ENCODE measurements at regions not wholly inside any gene's neighbourhood (a gene's known extent, or its start where the extent isn't known, plus 50 kb on each side); places are given as distances from the start of the nearest gene placed in this dataset.

GRCh38 chr6:1100269-1100668 is 211.6 kb upstream of the FOXQ1 start:
- H3K27me3 ChIP-seq (replicated peaks), result no peaks in the 10 kb centered on the region
- no peaks in the 10 kb centered on the region for H3K36me3 ChIP-seq (replicated peaks)
- no peak overlapping the region for H3K4me3 ChIP-seq (ENCODE audit: low read depth, low read length)
- no peak for DNase-seq
- no peak overlapping the region for H3K27ac ChIP-seq
- TF ChIP-seq CTCF (IDR thresholded peaks at IDR 0.05; ENCODE audit: low read depth, low read length, missing control alignments), result no peak
- in situ Hi-C loops (cut with HindIII; ENCODE audit: low pct_ligation_motif_present, low sequenced_read_pairs), result no loop called here

GRCh38 chr6:1099264-1099663 is 212.6 kb upstream of the FOXQ1 start:
- in situ Hi-C loops (cut with HindIII; ENCODE audit: low pct_ligation_motif_present, low sequenced_read_pairs), result no loop called here
- Histone ChIP-seq H3K27ac (no peak overlapping the region), H3K36me3 (replicated peaks) (no peaks in the 10 kb centered on the region), H3K27me3 (replicated peaks) (no peaks in the 10 kb centered on the region), H3K4me3 (ENCODE audit: low read depth, low read length) (no peak overlapping the region)
- TF ChIP-seq CTCF (IDR thresholded peaks at IDR 0.05; ENCODE audit: low read depth, low read length, missing control alignments), result no peak
- DNase-seq, result no peak

GRCh38 chr6:1096967-1097765 is 214.7 kb upstream of the FOXQ1 start:
- DNase-seq, result no peak
- Histone ChIP-seq H3K27ac (no peak overlapping the region), H3K4me3 (ENCODE audit: low read depth, low read length) (no peak overlapping the region), H3K36me3 (replicated peaks) (no peaks in the 10 kb centered on the region), H3K27me3 (replicated peaks) (no peaks in the 10 kb centered on the region)
- in situ Hi-C loops (cut with HindIII; ENCODE audit: low pct_ligation_motif_present, low sequenced_read_pairs), result no loop called here
- no peak for TF ChIP-seq CTCF (IDR thresholded peaks at IDR 0.05; ENCODE audit: low read depth, low read length, missing control alignments)

- Histone ChIP-seq H3K27me3 (replicated peaks) (no peaks in the 10 kb centered on the region), H3K36me3 (replicated peaks) (no peaks in the 10 kb centered on the region), H3K27ac (no peak overlapping the region), H3K4me3 (ENCODE audit: low read depth, low read length) (no peak overlapping the region)
- in situ Hi-C loops (cut with HindIII; ENCODE audit: low pct_ligation_motif_present, low sequenced_read_pairs), result no loop called here
- no peak for TF ChIP-seq CTCF (IDR thresholded peaks at IDR 0.05; ENCODE audit: low read depth, low read length, missing control alignments)
- DNase-seq, result no peak
Measured at GRCh38 chr6:1094306-1094705, 217.6 kb upstream of the FOXQ1 start.

- H3K36me3 ChIP-seq (replicated peaks), result no peaks in the 10 kb centered on the region
- in situ Hi-C loops (cut with HindIII; ENCODE audit: low pct_ligation_motif_present, low sequenced_read_pairs), result no loop called here
- no peak for TF ChIP-seq CTCF (IDR thresholded peaks at IDR 0.05; ENCODE audit: low read depth, low read length, missing control alignments)
- H3K27ac ChIP-seq, result no peak overlapping the region
- H3K4me3 ChIP-seq (ENCODE audit: low read depth, low read length), result no peak overlapping the region
- no peaks in the 10 kb centered on the region for H3K27me3 ChIP-seq (replicated peaks)
- DNase-seq, result no peak
Measured at GRCh38 chr6:1091900-1092299, 220.0 kb upstream of the FOXQ1 start.

GRCh38 chr6:1089859-1090258 is 222.0 kb upstream of the FOXQ1 start:
- in situ Hi-C loops (cut with HindIII; ENCODE audit: low pct_ligation_motif_present, low sequenced_read_pairs), result no loop called here
- no peak for DNase-seq
- Histone ChIP-seq H3K4me3 (ENCODE audit: low read depth, low read length) (no peak overlapping the region), H3K27me3 (replicated peaks) (no peaks in the 10 kb centered on the region), H3K27ac (no peak overlapping the region), H3K36me3 (replicated peaks) (no peaks in the 10 kb centered on the region)
- no peak for TF ChIP-seq CTCF (IDR thresholded peaks at IDR 0.05; ENCODE audit: low read depth, low read length, missing control alignments)
